Progenitor cell of endocrine pancreas (in vitro differentiated cells): ENCODE measurements at regions not wholly inside any gene's neighbourhood (a gene's known extent, or its start where the extent isn't known, plus 50 kb on each side); places are given as distances from the start of the nearest gene placed in this dataset.

ENCODE experiments used
- DNase-seq: peaks from one replicate; pipeline ENCODE4 v3.0.0; 2021; ENCODE audit warnings: low spot score; ENCODE audit not compliant: unreplicated experiment
- H3K27ac Mint-ChIP-seq: 2 replicates; pipeline ENCODE4 v1.8.0; 2021; ENCODE audit warnings: mild to moderate bottlenecking, moderate library complexity, mixed read lengths
- H3K27me3 Mint-ChIP-seq: 2 replicates; pipeline ENCODE4 v1.8.0; 2021; ENCODE audit warnings: mixed read lengths
- H3K36me3 Mint-ChIP-seq: 2 replicates; pipeline ENCODE4 v1.8.0; 2022; ENCODE audit warnings: mixed read lengths; ENCODE audit not compliant: insufficient read depth
- H3K4me1 Mint-ChIP-seq: 2 replicates; pipeline ENCODE4 v1.8.0; 2021; ENCODE audit warnings: low read depth, mixed read lengths
- H3K4me3 Mint-ChIP-seq: 2 replicates; pipeline ENCODE4 v1.8.0; 2021; ENCODE audit warnings: low read depth, mild to moderate bottlenecking, moderate library complexity, mixed read lengths
- H3K9me3 Mint-ChIP-seq: 2 replicates; pipeline ENCODE4 v1.8.0; 2021; ENCODE audit warnings: low read depth, mixed read lengths
- TF ChIP-seq, protein P1 (sequence below): fragments of 200-600 bp; sonication (generic); IDR thresholded peaks from one replicate; pipeline ENCODE4 v1.5.0; 2021; ENCODE audit warnings: antibody characterized with exemption, mild to moderate bottlenecking; ENCODE audit not compliant: unreplicated experiment

- Mint-ChIP-seq H3K4me3 (no peak overlapping the region), H3K4me1 (peaks cover 3% of the 10 kb centered on the region), H3K27me3 (no peaks in the 10 kb centered on the region), H3K36me3 (no peaks in the 10 kb centered on the region), H3K9me3 (no peaks in the 10 kb centered on the region), H3K27ac (no peak overlapping the region)
- TF ChIP-seq, protein P1, sequence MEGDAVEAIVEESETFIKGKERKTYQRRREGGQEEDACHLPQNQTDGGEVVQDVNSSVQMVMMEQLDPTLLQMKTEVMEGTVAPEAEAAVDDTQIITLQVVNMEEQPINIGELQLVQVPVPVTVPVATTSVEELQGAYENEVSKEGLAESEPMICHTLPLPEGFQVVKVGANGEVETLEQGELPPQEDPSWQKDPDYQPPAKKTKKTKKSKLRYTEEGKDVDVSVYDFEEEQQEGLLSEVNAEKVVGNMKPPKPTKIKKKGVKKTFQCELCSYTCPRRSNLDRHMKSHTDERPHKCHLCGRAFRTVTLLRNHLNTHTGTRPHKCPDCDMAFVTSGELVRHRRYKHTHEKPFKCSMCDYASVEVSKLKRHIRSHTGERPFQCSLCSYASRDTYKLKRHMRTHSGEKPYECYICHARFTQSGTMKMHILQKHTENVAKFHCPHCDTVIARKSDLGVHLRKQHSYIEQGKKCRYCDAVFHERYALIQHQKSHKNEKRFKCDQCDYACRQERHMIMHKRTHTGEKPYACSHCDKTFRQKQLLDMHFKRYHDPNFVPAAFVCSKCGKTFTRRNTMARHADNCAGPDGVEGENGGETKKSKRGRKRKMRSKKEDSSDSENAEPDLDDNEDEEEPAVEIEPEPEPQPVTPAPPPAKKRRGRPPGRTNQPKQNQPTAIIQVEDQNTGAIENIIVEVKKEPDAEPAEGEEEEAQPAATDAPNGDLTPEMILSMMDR, result no peak
- DNase-seq, result no peak
Measured at GRCh38 chr6:97842521-97842920, 559.5 kb upstream of the MMS22L start.

- no peak for DNase-seq
- Mint-ChIP-seq H3K9me3 (no peaks in the 10 kb centered on the region), H3K27ac (no peak overlapping the region)
Measured at GRCh38 chr6:97849390-97849789, 566.4 kb upstream of the MMS22L start.

GRCh38 chr6:97850458-97851212, 567.6 kb upstream of the MMS22L start:
- Mint-ChIP-seq H3K27me3 (no peaks in the 10 kb centered on the region), H3K27ac (no peak overlapping the region), H3K9me3 (no peaks in the 10 kb centered on the region), H3K4me3 (no peak overlapping the region), H3K36me3 (no peaks in the 10 kb centered on the region), H3K4me1 (no peaks in the 10 kb centered on the region)
- DNase-seq, result no peak
- TF ChIP-seq, protein P1, result no peak

More at GRCh38 chr6:97849390-97849789, 566.4 kb upstream of the MMS22L start:
- Mint-ChIP-seq H3K27me3 (no peaks in the 10 kb centered on the region), H3K4me3 (no peak overlapping the region), H3K4me1 (no peaks in the 10 kb centered on the region), H3K36me3 (no peaks in the 10 kb centered on the region)
- TF ChIP-seq, protein P1, result no peak

- Mint-ChIP-seq H3K27ac (no peak overlapping the region), H3K27me3 (no peaks in the 10 kb centered on the region), H3K4me1 (no peaks in the 10 kb centered on the region), H3K36me3 (no peaks in the 10 kb centered on the region), H3K9me3 (no peaks in the 10 kb centered on the region), H3K4me3 (no peak overlapping the region)
- DNase-seq, result no peak
- TF ChIP-seq, protein P1, result no peak
Measured at GRCh38 chr6:97863697-97864096, 580.7 kb upstream of the MMS22L start.

GRCh38 chr6:97864366-97864765, 581.4 kb upstream of the MMS22L start:
- TF ChIP-seq, protein P1, result no peak
- no peaks in the 10 kb centered on the region for H3K4me1 Mint-ChIP-seq
- DNase-seq, result no peak
- H3K4me3 Mint-ChIP-seq, result no peak overlapping the region
- H3K9me3 Mint-ChIP-seq, result no peaks in the 10 kb centered on the region
- no peak overlapping the region for H3K27ac Mint-ChIP-seq
- no peaks in the 10 kb centered on the region for H3K27me3 Mint-ChIP-seq
- H3K36me3 Mint-ChIP-seq, result no peaks in the 10 kb centered on the region
